CD14-positive monocyte (primary cell): ENCODE measurements at regions not wholly inside any gene's neighbourhood (a gene's known extent, or its start where the extent isn't known, plus 50 kb on each side); places are given as distances from the start of the nearest gene placed in this dataset.
"Not testable (repeated sequence)": the region's sequence is repeated elsewhere in the genome, so short reads cannot be mapped to it uniquely, and the experiment has no call there.

ENCODE experiments used
- DNase-seq, 3 donors: peaks; one replicate each; pipeline ENCODE4 v3.0.0-alpha.2; 2011 to 2022
- H2AFZ ChIP-seq: 2 replicates; pipeline ENCODE4 v1.6.0; 2012; ENCODE audit warnings: mild to moderate bottlenecking, low read depth, low read length, inconsistent platforms; ENCODE audit not compliant: insufficient read depth, poor library complexity, severe bottlenecking
- H3K27ac ChIP-seq, 2 donors: 1 replicate in 1 of 2; 2 replicates in 1 of 2; pipeline ENCODE4 v1.5.1; 2012 to 2013; ENCODE audit warnings: low read length in 2 of 2, control low read depth in 1 of 2, inconsistent platforms in 1 of 2, low read depth in 1 of 2, mild to moderate bottlenecking in 1 of 2
- H3K27me3 ChIP-seq, 2 donors: one replicate each; pipeline versions ENCODE4 v1.6.0 to v1.6.1; 2011 to 2013; ENCODE audit warnings: low read length in 2 of 2; ENCODE audit not compliant: control insufficient read depth in 2 of 2, insufficient read depth in 2 of 2
- H3K36me3 ChIP-seq, 2 donors: replicated peaks in 1 of 2; 1 replicate in 1 of 2; 2 replicates in 1 of 2; pipeline versions ENCODE4 v1.5.1 to v1.6.1; 2012 to 2013; ENCODE audit warnings: low read length in 2 of 2, control low read depth in 1 of 2, inconsistent platforms in 1 of 2, mild to moderate bottlenecking in 1 of 2; ENCODE audit not compliant: insufficient read depth in 2 of 2, control insufficient read depth in 1 of 2
- H3K4me1 ChIP-seq, 2 donors: 1 replicate in 1 of 2; 2 replicates in 1 of 2; pipeline versions ENCODE4 v1.5.1 to v1.6.1; 2012 to 2013; ENCODE audit warnings: low read length in 2 of 2, control low read depth in 1 of 2, inconsistent platforms in 1 of 2, mild to moderate bottlenecking in 1 of 2, moderate library complexity in 1 of 2; ENCODE audit not compliant: insufficient read depth in 2 of 2, control insufficient read depth in 1 of 2
- H3K4me2 ChIP-seq: replicated peaks from 2 replicates; pipeline ENCODE3; 2012; ENCODE audit warnings: low read length, moderate library complexity, mild to moderate bottlenecking; ENCODE audit not compliant: poor library complexity, severe bottlenecking; ENCODE audit errors: extremely low read depth
- H3K4me3 ChIP-seq, 3 experiments: fragments of 200-600 bp in 1 of 3; sonication (generic) in 1 of 3; replicated peaks in 1 of 3; 1 replicate in 2 of 3; 2 replicates in 1 of 3; pipeline ENCODE4 v1.5.1; 2011 to 2013; ENCODE audit warnings: low read length in 3 of 3, mild to moderate bottlenecking in 3 of 3, control low read depth in 2 of 3, low read depth in 2 of 3, inconsistent platforms in 1 of 3, moderate library complexity in 1 of 3
- H3K79me2 ChIP-seq: 2 replicates; pipeline ENCODE4 v1.6.0; 2012; ENCODE audit warnings: mild to moderate bottlenecking, control low read depth, inconsistent platforms, low read length, moderate library complexity; ENCODE audit not compliant: insufficient read depth
- H3K9ac ChIP-seq: 2 replicates; pipeline ENCODE4 v1.6.0; 2017; ENCODE audit warnings: low read length, mild to moderate bottlenecking; ENCODE audit not compliant: insufficient read depth, poor library complexity, severe bottlenecking
- H3K9me3 ChIP-seq, 2 donors: replicated peaks in 1 of 2; 1 replicate in 1 of 2; 2 replicates in 1 of 2; pipeline versions ENCODE4 v1.5.1 to v1.6.1; 2012 to 2013; ENCODE audit warnings: low read length in 2 of 2, control low read depth in 1 of 2; ENCODE audit not compliant: control insufficient read depth in 1 of 2, insufficient read depth in 1 of 2
- H4K20me1 ChIP-seq: 2 replicates; pipeline ENCODE4 v1.6.0; 2012; ENCODE audit warnings: mild to moderate bottlenecking, low read length, control low read depth, moderate library complexity; ENCODE audit not compliant: insufficient read depth
- H3K27ac Mint-ChIP-seq, 7 donors: one replicate each; pipeline ENCODE4 v1.8.0; 2020; ENCODE audit warnings: mild to moderate bottlenecking in 7 of 7, mixed read lengths in 7 of 7, moderate library complexity in 6 of 7, inconsistent platforms in 2 of 7
- H3K27me3 Mint-ChIP-seq, 3 donors: one replicate each; pipeline ENCODE4 v1.8.0; 2021 to 2022; ENCODE audit warnings: low read depth in 3 of 3, mild to moderate bottlenecking in 3 of 3, mixed read lengths in 3 of 3, moderate library complexity in 3 of 3, inconsistent platforms in 1 of 3
- H3K36me3 Mint-ChIP-seq, 2 donors: one replicate each; pipeline ENCODE4 v1.8.0; 2020; ENCODE audit warnings: mixed read lengths in 2 of 2, inconsistent platforms in 1 of 2, mild to moderate bottlenecking in 1 of 2
- H3K4me1 Mint-ChIP-seq: one replicate; pipeline ENCODE4 v1.8.0; 2020; ENCODE audit warnings: mild to moderate bottlenecking, mixed read lengths
- H3K4me3 Mint-ChIP-seq, 2 donors: one replicate each; pipeline ENCODE4 v1.8.0; 2020; ENCODE audit warnings: mild to moderate bottlenecking in 2 of 2, mixed read lengths in 2 of 2, moderate library complexity in 1 of 2
- H3K9me3 Mint-ChIP-seq, 7 donors: one replicate each; pipeline ENCODE4 v1.8.0; 2020 to 2022; ENCODE audit warnings: mixed read lengths in 7 of 7, mild to moderate bottlenecking in 6 of 7, moderate library complexity in 6 of 7, inconsistent platforms in 2 of 7
- CTCF ChIP-seq: fragments of 200-600 bp; IDR thresholded peaks from one replicate; pipeline ENCODE4 v1.8.0; 2022; ENCODE audit warnings: antibody characterized with exemption, mild to moderate bottlenecking
- WGBS: methylation state at CpG from one replicate; pipeline ENCODE4 v1.1.5; 2013; ENCODE audit warnings: missing lambda C conversion rate; ENCODE audit not compliant: insufficient coverage; 5-methylcytosine and 5-hydroxymethylcytosine counted together
- intact Hi-C, 2 donors: fragments of 100-400 bp; cut with micrococcal nuclease; formaldehyde crosslinking; loops; one replicate each; pipeline versions ENCODE4 v1.15.0 to v1.15.1; 2023

GRCh38 chrX:74358013-74358412, 54.0 kb downstream of the ZCCHC13 start:
- H3K79me2 ChIP-seq, H3K4me3 Mint-ChIP-seq, H3K27ac Mint-ChIP-seq, H3K36me3 Mint-ChIP-seq, H3K27ac ChIP-seq, H3K36me3 ChIP-seq, H3K27me3 ChIP-seq, H3K27me3 Mint-ChIP-seq, H2AFZ ChIP-seq, H3K4me1 ChIP-seq, DNase-seq, H4K20me1 ChIP-seq, H3K4me1 Mint-ChIP-seq, H3K4me3 ChIP-seq, intact Hi-C loops, H3K9me3 Mint-ChIP-seq, H3K9ac ChIP-seq, H3K4me2 ChIP-seq, H3K9me3 ChIP-seq: not testable (repeated sequence)
- WGBS = no CpG with 5 or more reads among the region's 2 CpGs

- no peaks in the 10 kb centered on the region for H3K36me3 ChIP-seq
- H3K9ac ChIP-seq = no peak overlapping the region
- no peaks in the 10 kb centered on the region for H3K4me1 ChIP-seq
- H3K27me3 ChIP-seq = no peaks in the 10 kb centered on the region
- no peak overlapping the region for H3K4me2 ChIP-seq
- H3K4me1 Mint-ChIP-seq = no peaks in the 10 kb centered on the region
- no peak for TF ChIP-seq CTCF
- no peak overlapping the region for H3K27ac ChIP-seq
- H3K4me3 ChIP-seq = no peak overlapping the region
- H3K4me3 Mint-ChIP-seq = no peak overlapping the region
- intact Hi-C loops = no loop called here
- H3K9me3 ChIP-seq = no peaks in the 10 kb centered on the region
- no CpG with 5 or more reads among the region's 1 CpG for WGBS
- H3K27me3 Mint-ChIP-seq = peaks cover 0 to under 1% (median 0%) of the 10 kb centered on the region in 3 donors
- no peak overlapping the region for H3K27ac Mint-ChIP-seq
- no peaks in the 10 kb centered on the region for H4K20me1 ChIP-seq
- H3K9me3 Mint-ChIP-seq = peaks cover 0 to 4% (median 0%) of the 10 kb centered on the region in 7 donors
- no peaks in the 10 kb centered on the region for H3K36me3 Mint-ChIP-seq
- H2AFZ ChIP-seq = no peak overlapping the region
- DNase-seq = no peak
- no peaks in the 10 kb centered on the region for H3K79me2 ChIP-seq
Measured at GRCh38 chrX:74363914-74364313, 57.4 kb upstream of the SLC16A2 start.
